BE2C (cell line): ENCODE measurements at regions not wholly inside any gene's neighbourhood (a gene's known extent, or its start where the extent isn't known, plus 50 kb on each side); places are given as distances from the start of the nearest gene placed in this dataset.

Experiments
- DNase-seq: peaks from one replicate; pipeline ENCODE4 v3.0.0-alpha.2; 2020
- H3K27me3 ChIP-seq: fragments of 250-450 bp; sonication (Bioruptor Pico); 2 replicates; pipeline ENCODE4 v1.5.1; 2020; ENCODE audit warnings: mild to moderate bottlenecking
- H3K36me3 ChIP-seq: fragments of 250-450 bp; sonication (Bioruptor Pico); 2 replicates; pipeline ENCODE4 v1.5.1; 2020; ENCODE audit warnings: mild to moderate bottlenecking
- H3K4me1 ChIP-seq: fragments of 250-450 bp; sonication (Bioruptor Pico); 2 replicates; pipeline ENCODE4 v1.5.1; 2020
- H3K4me3 ChIP-seq: 2 replicates; pipeline ENCODE4 v1.5.1; 2011; ENCODE audit warnings: low read depth, low read length
- H3K9me3 ChIP-seq: fragments of 250-450 bp; sonication (Bioruptor Pico); 2 replicates; pipeline ENCODE4 v1.5.1; 2020
- TF ChIP-seq, protein P1 (sequence below): IDR thresholded peaks from 2 replicates; pipeline ENCODE4 v1.5.1; 2012; ENCODE audit warnings: mild to moderate bottlenecking, low read depth, low read length

DNA sequence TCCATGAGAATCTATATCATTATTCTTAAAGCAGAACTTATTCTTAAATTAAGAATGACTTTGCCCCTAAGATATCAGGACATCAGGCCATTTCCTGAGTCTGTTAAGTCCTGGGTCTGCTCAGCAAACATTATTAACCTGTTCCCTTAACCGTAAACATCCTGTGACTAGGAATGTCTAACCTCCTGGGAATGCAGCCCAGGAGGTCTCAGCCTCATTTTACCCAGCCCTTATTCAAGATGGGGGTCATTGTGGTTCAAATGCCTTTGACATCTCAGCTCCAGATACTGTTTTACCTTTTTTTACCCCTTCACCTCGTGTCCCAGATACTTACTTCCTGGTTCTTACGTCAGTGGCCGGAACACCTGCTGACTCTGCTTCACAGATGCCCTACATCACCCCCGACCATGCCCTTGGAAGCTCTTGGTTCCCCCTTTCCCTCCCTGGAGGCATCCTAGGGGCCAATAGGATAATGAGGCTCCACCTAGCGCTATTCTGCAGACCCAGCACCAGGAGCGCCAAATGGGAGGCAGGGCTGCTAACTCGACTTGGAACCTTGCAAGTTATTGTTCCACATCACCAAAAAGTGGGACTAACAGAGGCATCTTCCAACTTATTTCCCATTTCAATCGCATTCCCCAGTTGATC is 182.5 kb downstream of the MED10 start:
- Histone ChIP-seq H3K27me3 (no peaks in the 10 kb centered on the region), H3K9me3 (no peaks in the 10 kb centered on the region), H3K36me3 (no peaks in the 10 kb centered on the region), H3K4me3 (no peak overlapping the region), H3K4me1 (peaks cover 3% of the 10 kb centered on the region; the same call in 1 of the 2 replicates)
- TF ChIP-seq, protein P1, sequence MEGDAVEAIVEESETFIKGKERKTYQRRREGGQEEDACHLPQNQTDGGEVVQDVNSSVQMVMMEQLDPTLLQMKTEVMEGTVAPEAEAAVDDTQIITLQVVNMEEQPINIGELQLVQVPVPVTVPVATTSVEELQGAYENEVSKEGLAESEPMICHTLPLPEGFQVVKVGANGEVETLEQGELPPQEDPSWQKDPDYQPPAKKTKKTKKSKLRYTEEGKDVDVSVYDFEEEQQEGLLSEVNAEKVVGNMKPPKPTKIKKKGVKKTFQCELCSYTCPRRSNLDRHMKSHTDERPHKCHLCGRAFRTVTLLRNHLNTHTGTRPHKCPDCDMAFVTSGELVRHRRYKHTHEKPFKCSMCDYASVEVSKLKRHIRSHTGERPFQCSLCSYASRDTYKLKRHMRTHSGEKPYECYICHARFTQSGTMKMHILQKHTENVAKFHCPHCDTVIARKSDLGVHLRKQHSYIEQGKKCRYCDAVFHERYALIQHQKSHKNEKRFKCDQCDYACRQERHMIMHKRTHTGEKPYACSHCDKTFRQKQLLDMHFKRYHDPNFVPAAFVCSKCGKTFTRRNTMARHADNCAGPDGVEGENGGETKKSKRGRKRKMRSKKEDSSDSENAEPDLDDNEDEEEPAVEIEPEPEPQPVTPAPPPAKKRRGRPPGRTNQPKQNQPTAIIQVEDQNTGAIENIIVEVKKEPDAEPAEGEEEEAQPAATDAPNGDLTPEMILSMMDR, result no peak
- no peak for DNase-seq

DNA sequence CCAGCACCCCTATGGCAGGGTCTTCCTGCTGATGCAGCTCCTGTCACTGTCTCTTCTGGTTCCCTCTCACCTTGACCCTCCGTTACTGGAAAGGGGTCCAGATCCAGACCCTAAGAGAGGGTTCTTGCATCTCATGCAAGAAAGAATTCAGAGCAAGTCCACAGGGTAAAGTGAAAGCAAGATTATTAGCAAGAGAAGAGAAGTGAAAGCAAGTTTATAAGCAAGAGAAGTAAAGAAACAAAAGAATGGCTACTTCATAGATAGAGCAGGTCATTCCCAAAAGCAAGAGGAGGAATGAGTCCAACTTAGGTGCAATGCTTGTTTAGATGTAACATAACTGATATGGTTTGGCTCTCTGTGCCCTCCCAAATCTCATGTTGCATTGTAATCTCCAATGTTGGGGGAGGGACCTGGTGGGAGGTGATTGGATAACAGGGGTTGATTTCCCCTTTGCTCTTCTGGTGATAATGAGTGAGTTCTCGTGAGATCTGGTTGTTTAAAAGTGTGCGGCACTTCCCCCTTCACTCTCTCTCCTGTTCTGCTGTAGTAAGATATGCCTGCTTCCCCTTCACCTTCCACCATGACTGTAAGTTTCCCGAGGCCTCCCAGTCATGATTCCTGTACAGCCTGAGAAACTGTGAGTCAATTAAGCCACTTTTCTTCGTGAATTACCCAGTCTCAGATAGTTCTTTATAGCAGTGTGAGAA is 183.3 kb downstream of the MED10 start:
- Histone ChIP-seq H3K4me1 (peaks cover 3% of the 10 kb centered on the region; the same call in 1 of the 2 replicates), H3K27me3 (no peaks in the 10 kb centered on the region), H3K9me3 (no peaks in the 10 kb centered on the region), H3K4me3 (no peak overlapping the region), H3K36me3 (no peaks in the 10 kb centered on the region)
- no peak for DNase-seq
- TF ChIP-seq, protein P1, result no peak

DNA sequence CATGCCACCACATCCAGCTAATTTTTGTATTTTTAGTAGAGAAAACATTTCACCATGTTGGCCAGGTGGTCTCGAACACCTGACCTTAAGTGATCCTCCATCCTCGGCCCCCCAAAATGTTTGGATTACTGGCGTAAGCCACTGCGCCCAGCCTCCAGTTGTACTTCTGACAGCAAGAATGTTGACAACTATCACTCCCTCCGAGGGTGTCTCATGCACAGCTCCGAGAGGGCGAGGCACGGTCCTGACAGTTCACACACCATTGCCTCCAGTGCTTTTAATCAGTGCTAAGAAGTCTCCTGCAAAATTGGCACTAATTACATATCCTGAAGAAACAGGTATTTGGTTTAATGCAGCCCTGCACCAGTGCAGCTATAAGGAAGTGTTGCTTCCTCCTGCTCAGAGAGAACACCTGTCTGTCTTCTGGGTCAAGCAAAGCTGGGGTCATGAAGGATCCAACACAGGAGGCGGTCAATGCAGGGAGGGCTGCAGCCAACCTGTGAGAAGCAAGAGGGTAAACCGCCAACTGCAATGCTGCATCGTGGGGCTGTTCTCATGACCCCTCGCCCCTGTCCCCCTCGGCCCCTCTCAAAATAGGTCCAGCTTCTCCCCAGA is 184.0 kb downstream of the MED10 start:
- peaks cover 3% of the 10 kb centered on the region; the same call in 1 of the 2 replicates for H3K4me1 ChIP-seq
- TF ChIP-seq, protein P1, result no peak
- no peak overlapping the region for H3K4me3 ChIP-seq
- no peaks in the 10 kb centered on the region for H3K36me3 ChIP-seq
- DNase-seq, result no peak
- H3K9me3 ChIP-seq, result no peaks in the 10 kb centered on the region
- no peaks in the 10 kb centered on the region for H3K27me3 ChIP-seq

DNA sequence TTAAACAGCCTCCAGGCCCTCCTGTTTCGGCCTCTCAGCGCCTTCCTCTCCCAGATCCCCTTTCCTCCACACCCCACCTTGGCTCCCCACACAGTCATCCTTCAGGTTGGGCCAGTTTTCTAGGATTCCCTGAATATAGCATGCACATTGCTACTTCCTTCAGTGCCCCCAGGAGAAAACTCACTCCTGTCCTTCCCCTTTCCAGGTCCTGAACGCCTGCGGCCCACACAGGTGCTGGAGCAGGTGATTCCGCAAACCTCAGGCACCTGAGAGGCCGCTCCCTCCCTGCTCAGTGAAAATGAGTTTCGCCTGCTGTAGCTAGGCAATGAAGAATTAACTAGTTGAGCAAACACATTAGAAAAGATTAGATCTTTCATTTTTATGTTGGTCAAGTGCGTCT is 185.0 kb downstream of the MED10 start:
- no peaks in the 10 kb centered on the region for H3K9me3 ChIP-seq
- no peaks in the 10 kb centered on the region for H3K27me3 ChIP-seq
- no peaks in the 10 kb centered on the region for H3K36me3 ChIP-seq
- H3K4me3 ChIP-seq, result no peak overlapping the region
- peaks cover 3% of the 10 kb centered on the region; the same call in 1 of the 2 replicates for H3K4me1 ChIP-seq
- TF ChIP-seq, protein P1, result no peak
- DNase-seq, result no peak

DNA sequence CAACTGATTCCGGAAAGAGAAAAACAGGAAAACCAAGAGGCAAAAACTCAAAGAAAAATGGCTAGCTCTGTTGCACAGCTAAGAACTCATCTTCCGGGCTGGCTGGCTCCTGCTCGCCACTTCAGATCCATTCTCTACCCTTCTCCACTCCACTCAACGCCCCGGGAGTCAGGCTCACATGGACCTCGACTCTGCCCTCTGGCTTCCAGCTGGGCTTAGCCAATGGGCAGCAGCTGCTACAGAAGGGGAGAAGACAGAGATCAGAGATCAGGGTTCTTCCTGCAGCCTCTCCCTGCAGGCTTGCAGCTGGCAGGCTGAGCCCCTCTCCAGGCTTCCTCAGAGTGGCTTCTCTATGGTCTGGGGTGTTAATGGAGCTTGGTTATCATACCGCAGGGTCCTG is 187.5 kb downstream of the MED10 start:
- Histone ChIP-seq H3K36me3 (no peaks in the 10 kb centered on the region), H3K4me1 (peaks cover 2% of the 10 kb centered on the region; the same call in 1 of the 2 replicates), H3K4me3 (no peak overlapping the region), H3K27me3 (no peaks in the 10 kb centered on the region), H3K9me3 (no peaks in the 10 kb centered on the region)
- DNase-seq, result no peak
- TF ChIP-seq, protein P1, result no peak

DNA sequence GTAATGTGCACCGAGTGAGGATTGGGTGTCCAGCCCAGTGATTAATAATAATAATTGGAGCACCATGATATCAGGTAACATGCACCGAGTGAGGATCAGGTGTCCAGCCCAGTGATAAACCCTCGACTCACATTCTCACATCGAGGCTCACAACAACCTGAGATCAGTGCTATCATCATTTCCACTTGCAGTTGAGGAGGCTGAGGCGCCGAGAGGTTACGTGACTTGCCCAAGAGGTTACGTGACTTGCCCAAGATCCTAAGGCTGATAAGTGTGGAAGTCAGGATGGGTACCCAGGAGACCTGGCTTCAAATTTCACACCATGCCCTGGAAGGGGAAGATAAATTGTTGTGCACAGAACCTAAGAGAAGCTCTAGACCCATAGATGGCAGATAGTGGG is 189.4 kb downstream of the MED10 start:
- Histone ChIP-seq H3K4me1 (no peaks in the 10 kb centered on the region), H3K36me3 (no peaks in the 10 kb centered on the region), H3K4me3 (no peak overlapping the region), H3K9me3 (no peaks in the 10 kb centered on the region), H3K27me3 (no peaks in the 10 kb centered on the region)
- TF ChIP-seq, protein P1, result no peak
- DNase-seq, result no peak
